ENCODE measurements at regions not wholly inside any gene's neighbourhood (a gene's known extent, or its start where the extent isn't known, plus 50 kb on each side); places are given as distances from the start of the nearest gene placed in this dataset.
"Not testable (repeated sequence)": the region's sequence is repeated elsewhere in the genome, so short reads cannot be mapped to it uniquely, and the experiment has no call there.

- no peak for DNase-seq
Measured at GRCh38 chr17:77610972-77611521, 347.5 kb upstream of the TNRC6C start.

GRCh38 chr17:77611791-77612502, 346.6 kb upstream of the TNRC6C start:
- no peak for DNase-seq

GRCh38 chr17:77613218-77613617, 345.3 kb upstream of the TNRC6C start:
- DNase-seq, result no peak

GRCh38 chr17:77613627-77614026, 344.9 kb upstream of the TNRC6C start:
- DNase-seq, result no peak

GRCh38 chr17:77615703-77616253, 342.7 kb upstream of the TNRC6C start:
- no peak for DNase-seq

GRCh38 chr17:77616254-77616731, 342.2 kb upstream of the TNRC6C start:
- no peak for DNase-seq

- DNase-seq, result no peak
Measured at GRCh38 chr17:77617516-77617915, 341.0 kb upstream of the TNRC6C start.

- no peak for DNase-seq
Measured at GRCh38 chr17:77618173-77618572, 340.3 kb upstream of the TNRC6C start.

- no peak for DNase-seq
Measured at GRCh38 chr17:77618731-77619130, 339.8 kb upstream of the TNRC6C start.

- no peak for DNase-seq
Measured at GRCh38 chr17:77619326-77619725, 339.2 kb upstream of the TNRC6C start.

GRCh38 chr17:77619851-77620250, 338.7 kb upstream of the TNRC6C start:
- no peak for DNase-seq

GRCh38 chr17:77620282-77620681, 338.2 kb upstream of the TNRC6C start:
- no peak for DNase-seq

- DNase-seq, result not testable (repeated sequence)
Measured at GRCh38 chr17:77622084-77622483, 336.4 kb upstream of the TNRC6C start.

- DNase-seq, result no peak
Measured at GRCh38 chr17:77622647-77623046, 335.9 kb upstream of the TNRC6C start.

- DNase-seq, result not testable (repeated sequence)
Measured at GRCh38 chr17:77623321-77623720, 335.2 kb upstream of the TNRC6C start.

- no peak for DNase-seq
Measured at GRCh38 chr17:77628035-77628434, 330.5 kb upstream of the TNRC6C start.

- DNase-seq, result not testable (repeated sequence)
Measured at GRCh38 chr17:77629284-77629683, 329.2 kb upstream of the TNRC6C start.

GRCh38 chr17:77631307-77631706, 327.2 kb upstream of the TNRC6C start:
- DNase-seq, result no peak

GRCh38 chr17:77632619-77633018, 325.9 kb upstream of the TNRC6C start:
- no peak for DNase-seq

- DNase-seq, result no peak
Measured at GRCh38 chr17:77634710-77635109, 323.8 kb upstream of the TNRC6C start.

GRCh38 chr17:77635176-77635575, 323.3 kb upstream of the TNRC6C start:
- DNase-seq, result no peak

- not testable (repeated sequence) for DNase-seq
Measured at GRCh38 chr17:77635785-77636184, 322.7 kb upstream of the TNRC6C start.

- no peak for DNase-seq
Measured at GRCh38 chr17:77636835-77637817, 321.4 kb upstream of the TNRC6C start.
